IMR-90 (cell line): ENCODE measurements at regions not wholly inside any gene's neighbourhood (a gene's known extent, or its start where the extent isn't known, plus 50 kb on each side); places are given as distances from the start of the nearest gene placed in this dataset.

ENCODE experiments used
- ATAC-seq: fragments of 200-7000 bp; cut with Tn5 transposase; 2 replicates; pipeline ENCODE4 v1.9.1; 2020; ENCODE audit warnings: low read depth, mild to moderate bottlenecking, moderate library complexity
- BruUV-seq: library from RNA; stranded (reverse); fragments of 400-500 nt; replicated peaks from 2 replicates; lab custom pipeline; 2021; lab: Mats Ljungman, UMichigan
- CTCF ChIA-PET: fragments of 300-600 bp; formaldehyde crosslinking; extraction: SDS; loops from one replicate; lab custom pipeline; 2021; ENCODE audit warnings: antibody characterized with exemption; lab: Yijun Ruan, JAX
- POLR2A ChIA-PET: fragments of 300-600 bp; sonication (Branson Sonifier 250); formaldehyde crosslinking; loops from one replicate; lab custom pipeline; 2022; ENCODE audit warnings: antibody characterized with exemption; ENCODE audit not compliant: unreplicated experiment; lab: Charles Lee
- DNase-seq: peaks from one replicate; pipeline ENCODE4 v3.0.0; 2013
- H2AFZ ChIP-seq: replicated peaks from 2 replicates; pipeline ENCODE3; 2013; ENCODE audit warnings: low read length, mild to moderate bottlenecking; ENCODE audit not compliant: poor library complexity
- H2AK5ac ChIP-seq: 2 replicates; pipeline ENCODE4 v1.6.1; 2013; ENCODE audit warnings: low read depth, low read length, inconsistent platforms
- H2AK9ac ChIP-seq: replicated peaks from 2 replicates; pipeline ENCODE3; 2013; ENCODE audit warnings: mild to moderate bottlenecking, low read depth, low read length, moderate library complexity; ENCODE audit not compliant: poor library complexity
- H2BK120ac ChIP-seq: 2 replicates; pipeline ENCODE4 v1.6.1; 2013; ENCODE audit warnings: low read depth, low read length, inconsistent platforms
- H2BK15ac ChIP-seq: 3 replicates; pipeline ENCODE4 v1.6.1; 2013; ENCODE audit warnings: low read depth, low read length, inconsistent platforms
- H2BK20ac ChIP-seq: 2 replicates; pipeline ENCODE4 v1.6.1; 2013; ENCODE audit warnings: low read depth, mild to moderate bottlenecking, inconsistent platforms, low read length, moderate library complexity
- H2BK5ac ChIP-seq: 2 replicates; pipeline ENCODE4 v1.6.1; 2013; ENCODE audit warnings: mild to moderate bottlenecking, low read depth, low read length, inconsistent platforms; ENCODE audit not compliant: poor library complexity, severe bottlenecking
- H3K14ac ChIP-seq: replicated peaks from 2 replicates; pipeline ENCODE4 v1.6.1; 2013; ENCODE audit warnings: low read depth, low read length, inconsistent platforms
- H3K18ac ChIP-seq: 2 replicates; pipeline ENCODE4 v1.6.1; 2013; ENCODE audit warnings: low read depth, low read length, control low read depth
- H3K23ac ChIP-seq: 2 replicates; pipeline ENCODE4 v1.6.1; 2013; ENCODE audit warnings: low read depth, low read length, inconsistent platforms
- H3K27ac ChIP-seq: 2 replicates; pipeline ENCODE4 v1.5.1; 2013; ENCODE audit warnings: mild to moderate bottlenecking, control low read depth, low read length; ENCODE audit not compliant: insufficient read depth
- H3K27me3 ChIP-seq: 2 replicates; pipeline ENCODE4 v1.6.1; 2013; ENCODE audit warnings: low read length; ENCODE audit not compliant: control insufficient read depth, insufficient read depth
- H3K36me3 ChIP-seq: 2 replicates; pipeline ENCODE4 v1.6.1; 2013; ENCODE audit warnings: low read length, mixed read lengths; ENCODE audit not compliant: control insufficient read depth, insufficient read depth
- H3K4ac ChIP-seq: 2 replicates; pipeline ENCODE4 v1.6.1; 2013; ENCODE audit warnings: low read depth, low read length, inconsistent platforms
- H3K4me1 ChIP-seq: 2 replicates; pipeline ENCODE4 v1.6.1; 2013; ENCODE audit warnings: low read length, mixed read lengths; ENCODE audit not compliant: control insufficient read depth, insufficient read depth
- H3K4me2 ChIP-seq: 2 replicates; pipeline ENCODE4 v1.6.1; 2013; ENCODE audit warnings: low read depth, mild to moderate bottlenecking, control low read depth, low read length, moderate library complexity
- H3K4me3 ChIP-seq: 2 replicates; pipeline ENCODE4 v1.5.1; 2013; ENCODE audit warnings: low read depth, mild to moderate bottlenecking, control low read depth, low read length, moderate library complexity; ENCODE audit not compliant: insufficient read depth
- H3K56ac ChIP-seq: 2 replicates; pipeline ENCODE4 v1.6.1; 2013; ENCODE audit warnings: low read length, inconsistent platforms; ENCODE audit not compliant: insufficient read depth; ENCODE audit errors: extremely low read depth
- H3K79me1 ChIP-seq, 2 experiments: 2 replicates each; pipeline ENCODE4 v1.6.1; 2013; ENCODE audit warnings: low read length in 2 of 2, inconsistent platforms in 1 of 2, low read depth in 1 of 2
- H3K9ac ChIP-seq: 2 replicates; pipeline ENCODE4 v1.6.1; 2013; ENCODE audit warnings: low read depth, low read length, control low read depth
- H3K9me1 ChIP-seq: 2 replicates; pipeline ENCODE4 v1.6.1; 2013; ENCODE audit warnings: low read length, inconsistent platforms; ENCODE audit not compliant: insufficient read depth
- H3K9me3 ChIP-seq: 2 replicates; pipeline ENCODE4 v1.6.1; 2013; ENCODE audit warnings: low read length; ENCODE audit not compliant: control insufficient read depth, insufficient read depth
- H4K20me1 ChIP-seq: 2 replicates; pipeline ENCODE4 v1.6.1; 2013; ENCODE audit warnings: low read length, inconsistent platforms; ENCODE audit not compliant: insufficient read depth
- H4K5ac ChIP-seq: 2 replicates; pipeline ENCODE4 v1.6.1; 2013; ENCODE audit warnings: mild to moderate bottlenecking, low read depth, low read length, control low read depth
- H4K8ac ChIP-seq, 2 experiments: 2 replicates each; pipeline ENCODE4 v1.6.1; 2013; ENCODE audit warnings: low read depth in 2 of 2, low read length in 2 of 2, control low read depth in 1 of 2, inconsistent platforms in 1 of 2
- H4K91ac ChIP-seq: 2 replicates; pipeline ENCODE4 v1.6.1; 2013; ENCODE audit warnings: low read depth, low read length, inconsistent platforms; ENCODE audit not compliant: insufficient read depth
- FOS ChIP-seq: fragments of 150-350 bp; IDR thresholded peaks from 2 replicates; pipeline ENCODE4 v1.6.1; 2016; ENCODE audit warnings: low read depth, low read length
- USF2 ChIP-seq: fragments of 150-350 bp; IDR thresholded peaks from 2 replicates; pipeline ENCODE4 v1.6.1; 2017; ENCODE audit warnings: mild to moderate bottlenecking, antibody characterized with exemption, low read length, low read depth
- WGBS, 2 experiments: methylation state at CpG; one replicate each; pipeline versions ENCODE4 v1.1.5 to v1.1.7; 2013; ENCODE audit warnings: missing lambda C conversion rate in 2 of 2; ENCODE audit not compliant: insufficient read length in 1 of 2; ENCODE audit errors: extremely low coverage in 2 of 2; 5-methylcytosine and 5-hydroxymethylcytosine counted together
- dilution Hi-C: fragments of 300-500 bp; cut with HindIII; formaldehyde crosslinking; loops from one replicate; pipeline ENCODE4 v1.14.3; 2018; ENCODE audit warnings: low sequenced_read_pairs; ENCODE audit not compliant: unreplicated experiment
- in situ Hi-C: fragments of 300-500 bp; cut with MboI; formaldehyde crosslinking; loops from 3 replicates; pipeline ENCODE4 v1.14.3; 2019; ENCODE audit warnings: low sequenced_read_pairs, inconsistent platforms, mixed read lengths
- intact Hi-C: fragments of 100-400 bp; cut with micrococcal nuclease; formaldehyde crosslinking; loops from 2 replicates; pipeline ENCODE4 v1.10.0; 2022

GRCh38 chr3:13706886-13707285, 158.0 kb downstream of the FBLN2 start:
- Histone ChIP-seq H2BK20ac (no peak overlapping the region), H2AK5ac (no peak overlapping the region), H3K56ac (no peak overlapping the region), H4K5ac (no peak overlapping the region), H4K91ac (no peak overlapping the region), H3K18ac (no peak overlapping the region), H3K9me3 (peaks cover 13% of the 10 kb centered on the region; the same call in 1 of the 2 replicates), H2BK15ac (no peak overlapping the region), H3K4me3 (no peak overlapping the region), H3K36me3 (no peaks in the 10 kb centered on the region), H3K9me1 (no peaks in the 10 kb centered on the region), H4K20me1 (no peaks in the 10 kb centered on the region), H3K9ac (no peak overlapping the region), H2AFZ (no peak overlapping the region), H3K14ac (no peak overlapping the region), H3K27ac (no peak overlapping the region), H3K4ac (no peak overlapping the region), H3K27me3 (no peaks in the 10 kb centered on the region), H2BK120ac (no peak overlapping the region), H3K4me1 (no peaks in the 10 kb centered on the region), H2AK9ac (no peak overlapping the region), H2BK5ac (no peak overlapping the region), H4K8ac (no peak overlapping the region), H3K23ac (no peak overlapping the region), H3K4me2 (no peak overlapping the region), H3K79me1 (no peaks in the 10 kb centered on the region)
- in situ Hi-C loops, result no loop called here
- no peak for ATAC-seq
- intact Hi-C loops, result no loop called here
- dilution Hi-C loops, result no loop called here
- TF ChIP-seq USF2 (no peak), FOS (no peak)
- no TSS peak for BruUV-seq
- WGBS, 2 experiments, result 0% methylated on average over 1 of the region's 4 CpGs; no CpG with 5 or more reads in 1 of the 2 experiments
- DNase-seq, result no peak
- ChIA-PET CTCF (no interaction called here), POLR2A (no interaction called here)
